HepG2 (cell line): ENCODE measurements at regions not wholly inside any gene's neighbourhood (a gene's known extent, or its start where the extent isn't known, plus 50 kb on each side); places are given as distances from the start of the nearest gene placed in this dataset.
A peak's percentile ranks its signal among the peaks of the same experiment; 100 is the strongest.

Experiments
- ATAC-seq: fragments of 200-7000 bp; cut with Tn5 transposase; 3 replicates; pipeline ENCODE4 v1.9.1; 2020; ENCODE audit warnings: mild to moderate bottlenecking, moderate library complexity
- BruUV-seq: library from RNA; stranded (reverse); fragments of 400-500 nt; replicated peaks from 2 replicates; lab custom pipeline; 2021; lab: Mats Ljungman, UMichigan
- CTCF ChIA-PET: fragments of 300-600 bp; formaldehyde crosslinking; extraction: SDS; loops from one replicate; lab custom pipeline; 2021; ENCODE audit warnings: low total read pairs, inconsistent platforms, low intra/inter-chr PET ratio; lab: Yijun Ruan, JAX
- POLR2A ChIA-PET: fragments of 350-600 bp; sonication (Branson Sonifier 250); formaldehyde crosslinking; loops from one replicate; lab custom pipeline; 2020; ENCODE audit warnings: antibody characterized with exemption, inconsistent platforms; lab: Yijun Ruan, JAX
- DNase-seq: peaks from one replicate; pipeline ENCODE4 v3.0.0-alpha.2; 2015; ENCODE audit warnings: low spot score
- FAIRE-seq: peaks from 3 replicates; lab custom pipeline; 2011; peaks lifted over from hg19 to GRCh38; lab: Jason Lieb, UNC
- H2AFZ ChIP-seq: one replicate; pipeline ENCODE4 v1.6.1; 2011; ENCODE audit warnings: low read length, inconsistent platforms
- H3K27ac ChIP-seq: fragments of 300-600 bp; 3 replicates; pipeline ENCODE4 v1.8.0; 2011; ENCODE audit warnings: mixed run types, mild to moderate bottlenecking, mixed read lengths, low read length, inconsistent platforms; ENCODE audit not compliant: insufficient read depth; ENCODE audit errors: extremely low read length
- H3K27me3 ChIP-seq, 2 experiments: fragments of 200-600 bp in 1 of 2; 2 replicates in 1 of 2; 3 replicates in 1 of 2; pipeline versions ENCODE4 v1.6.0 to v1.8.0; 2011; ENCODE audit warnings: low read length in 2 of 2, mild to moderate bottlenecking in 2 of 2, moderate library complexity in 2 of 2, inconsistent platforms in 1 of 2; ENCODE audit not compliant: insufficient read depth in 2 of 2, control insufficient read depth in 1 of 2
- H3K36me3 ChIP-seq, 2 experiments: fragments of 200-600 bp in 1 of 2; replicated peaks in 1 of 2; 2 replicates in 1 of 2; 3 replicates in 1 of 2; pipeline versions ENCODE4 v1.5.1 to v1.8.0; 2011; ENCODE audit warnings: low read length in 2 of 2, inconsistent platforms in 1 of 2; ENCODE audit not compliant: insufficient read depth in 2 of 2, control insufficient read depth in 1 of 2
- H3K4me1 ChIP-seq: 2 replicates; pipeline ENCODE4 v1.5.1; 2012; ENCODE audit warnings: low read length, inconsistent platforms; ENCODE audit not compliant: insufficient read depth
- H3K4me2 ChIP-seq: 2 replicates; pipeline ENCODE4 v1.6.0; 2011; ENCODE audit warnings: low read depth, low read length, inconsistent platforms
- H3K4me3 ChIP-seq, 3 experiments: fragments of 200-600 bp in 1 of 3; sonication (generic), shearing (Covaris generic) in 1 of 3; replicated peaks in 1 of 3; 2 replicates each; pipeline ENCODE4 v1.5.1; 2011 to 2016; ENCODE audit warnings: low read length in 3 of 3, inconsistent platforms in 2 of 3, low read depth in 2 of 3, mild to moderate bottlenecking in 2 of 3, control low read depth in 1 of 3, mixed read lengths in 1 of 3; ENCODE audit not compliant: insufficient read depth in 1 of 3
- H3K79me2 ChIP-seq: one replicate; pipeline ENCODE4 v1.6.1; 2011; ENCODE audit warnings: low read length, inconsistent platforms; ENCODE audit not compliant: insufficient read depth
- H3K9ac ChIP-seq: 2 replicates; pipeline ENCODE4 v1.6.0; 2011; ENCODE audit warnings: mild to moderate bottlenecking, low read depth, low read length, inconsistent platforms; ENCODE audit not compliant: insufficient read depth
- H3K9me3 ChIP-seq: 2 replicates; pipeline ENCODE4 v1.5.1; 2012; ENCODE audit warnings: mild to moderate bottlenecking, low read length
- H4K20me1 ChIP-seq: 2 replicates; pipeline ENCODE4 v1.6.0; 2011; ENCODE audit warnings: inconsistent platforms, mild to moderate bottlenecking, low read length, moderate library complexity; ENCODE audit not compliant: insufficient read depth
- ARNT2 ChIP-seq: sonication (generic); formaldehyde crosslinking; IDR thresholded peaks from 2 replicates; pipeline ENCODE4 v1.8.0; 2022; ENCODE audit warnings: mild to moderate bottlenecking, low read depth, missing genetic modification reagents, moderate library complexity
- FOXK1 ChIP-seq: sonication (generic); formaldehyde crosslinking; IDR thresholded peaks from 2 replicates; pipeline ENCODE4 v1.4.0; 2020; ENCODE audit warnings: low read depth, missing genetic modification reagents, borderline replicate concordance
- HNRNPK ChIP-seq: fragments of 200-400 bp; formaldehyde crosslinking; IDR thresholded peaks from 2 replicates; pipeline ENCODE4 v1.6.1; 2018; ENCODE audit warnings: low read length, low read depth, moderate library complexity, mild to moderate bottlenecking; ENCODE audit not compliant: poor library complexity, severe bottlenecking
- MAFF ChIP-seq: IDR thresholded peaks from 2 replicates; pipeline ENCODE4 v1.6.1; 2011; ENCODE audit warnings: low read depth, low read length, improper control_type of control experiment
- MAFK ChIP-seq, 2 experiments: IDR thresholded peaks in 1 of 2; conservative IDR thresholded peaks in 1 of 2; 2 replicates each; pipeline ENCODE4 v1.6.1; 2011; ENCODE audit warnings: improper control_type of control experiment in 2 of 2, low read length in 2 of 2
- MTF2 ChIP-seq: sonication (generic); formaldehyde crosslinking; IDR thresholded peaks from 2 replicates; pipeline ENCODE4 v1.5.0; 2020; ENCODE audit warnings: missing genetic modification reagents, borderline replicate concordance
- RXRB ChIP-seq: IDR thresholded peaks from 2 replicates; pipeline ENCODE4 v1.6.1; 2016; ENCODE audit warnings: borderline replicate concordance, missing genetic modification reagents, missing compliant biosample characterization
- SMARCC2 ChIP-seq: fragments of 450-650 bp; IDR thresholded peaks from 2 replicates; pipeline ENCODE4 v1.6.1; 2017; ENCODE audit warnings: antibody characterized with exemption, mild to moderate bottlenecking
- TBX2 ChIP-seq: sonication (generic); formaldehyde crosslinking; IDR thresholded peaks from 2 replicates; pipeline ENCODE4 v1.5.0; 2020; ENCODE audit warnings: missing genetic modification reagents, mild to moderate bottlenecking, borderline replicate concordance
- THAP11 ChIP-seq: IDR thresholded peaks from 2 replicates; pipeline ENCODE4 v1.6.1; 2016; ENCODE audit warnings: missing biosample characterization, missing genetic modification reagents
- ZNF496 ChIP-seq: sonication (generic); formaldehyde crosslinking; IDR thresholded peaks from 2 replicates; pipeline ENCODE4 v1.8.1; 2023; ENCODE audit warnings: mild to moderate bottlenecking, moderate library complexity, missing genetic modification reagents; ENCODE audit not compliant: insufficient replicate concordance
- ZNF572 ChIP-seq: sonication (generic); formaldehyde crosslinking; IDR thresholded peaks from 2 replicates; pipeline ENCODE4 v1.5.1; 2020; ENCODE audit warnings: mild to moderate bottlenecking, missing genetic modification reagents
- ZNF7 ChIP-seq: IDR thresholded peaks from 2 replicates; pipeline ENCODE4 v1.6.1; 2016; ENCODE audit warnings: missing biosample characterization, missing genetic modification reagents
- ZNF703 ChIP-seq: sonication (generic); formaldehyde crosslinking; IDR thresholded peaks from 2 replicates; pipeline ENCODE4 v1.5.1; 2020; ENCODE audit warnings: missing genetic modification reagents, mild to moderate bottlenecking, moderate library complexity, borderline replicate concordance
- ZNF737 ChIP-seq: sonication (generic); formaldehyde crosslinking; IDR thresholded peaks from 2 replicates; pipeline ENCODE4 v1.5.0; 2020; ENCODE audit warnings: missing genetic modification reagents, mild to moderate bottlenecking, borderline replicate concordance
- ZNF766 ChIP-seq: sonication (generic); formaldehyde crosslinking; IDR thresholded peaks from 2 replicates; pipeline ENCODE4 v1.5.0; 2020; ENCODE audit warnings: missing genetic modification reagents, borderline replicate concordance
- WGBS: methylation state at CpG from one replicate; pipeline ENCODE4 v1.1.6; 2017; ENCODE audit warnings: low lambda C conversion rate; 5-methylcytosine and 5-hydroxymethylcytosine counted together
- in situ Hi-C: cut with HindIII; loops from 2 replicates; pipeline ENCODE4 v1.10.0; 2017; ENCODE audit warnings: low pct_unique_long_range_greater_than_20kb; ENCODE audit not compliant: extremely low pct_ligation_motif_present
- intact Hi-C: fragments of 100-400 bp; cut with micrococcal nuclease; formaldehyde crosslinking; loops from one replicate; pipeline ENCODE4 v1.10.0; 2022; ENCODE audit not compliant: unreplicated experiment
- TF ChIP-seq, protein P1 (sequence below): sonication (generic); formaldehyde crosslinking; IDR thresholded peaks from 2 replicates; pipeline ENCODE4 v1.8.0; 2022; ENCODE audit warnings: mild to moderate bottlenecking, missing genetic modification reagents; ENCODE audit not compliant: insufficient replicate concordance
- TF ChIP-seq, protein P2 (sequence below): sonication (generic); formaldehyde crosslinking; conservative IDR thresholded peaks from 2 replicates; pipeline ENCODE4 v1.4.0; 2020; ENCODE audit warnings: mild to moderate bottlenecking, missing genetic modification reagents, moderate library complexity

DNA sequence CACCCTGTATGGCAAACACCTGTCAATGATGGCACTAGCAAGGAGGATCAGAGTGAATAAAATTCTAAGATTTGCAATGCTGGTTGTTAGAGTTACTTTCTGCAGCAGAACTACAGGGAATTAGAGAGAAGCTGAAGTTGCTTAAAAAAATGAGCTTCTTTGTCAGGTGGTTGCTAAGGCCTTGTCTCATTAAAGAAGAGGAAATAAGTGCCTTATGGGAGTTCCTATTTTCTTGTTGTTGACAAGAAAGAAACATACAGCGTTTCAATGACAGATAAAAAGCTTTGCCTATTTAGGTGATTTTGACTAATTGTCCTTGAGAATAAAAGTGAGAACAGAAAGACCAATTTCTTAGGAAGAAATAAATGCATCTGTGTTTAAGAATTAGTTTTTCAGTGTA lies 106.0 kb upstream of the ARHGAP24 start (continued):
- TF ChIP-seq, protein P1, sequence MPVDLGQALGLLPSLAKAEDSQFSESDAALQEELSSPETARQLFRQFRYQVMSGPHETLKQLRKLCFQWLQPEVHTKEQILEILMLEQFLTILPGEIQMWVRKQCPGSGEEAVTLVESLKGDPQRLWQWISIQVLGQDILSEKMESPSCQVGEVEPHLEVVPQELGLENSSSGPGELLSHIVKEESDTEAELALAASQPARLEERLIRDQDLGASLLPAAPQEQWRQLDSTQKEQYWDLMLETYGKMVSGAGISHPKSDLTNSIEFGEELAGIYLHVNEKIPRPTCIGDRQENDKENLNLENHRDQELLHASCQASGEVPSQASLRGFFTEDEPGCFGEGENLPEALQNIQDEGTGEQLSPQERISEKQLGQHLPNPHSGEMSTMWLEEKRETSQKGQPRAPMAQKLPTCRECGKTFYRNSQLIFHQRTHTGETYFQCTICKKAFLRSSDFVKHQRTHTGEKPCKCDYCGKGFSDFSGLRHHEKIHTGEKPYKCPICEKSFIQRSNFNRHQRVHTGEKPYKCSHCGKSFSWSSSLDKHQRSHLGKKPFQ (CRISPR knock-in tag): no peak
- TF ChIP-seq ZNF572 (CRISPR knock-in tag) (no peak), ZNF766 (no peak)

- CTCF ChIA-PET: interaction anchor here (1.2 to 1.4 kb wide), 3 partner anchors 222 to 286 kb away, joined by 3 to 8 read pairs (median 7); no protein-coding TSS in a partner anchor
- Histone ChIP-seq H3K36me3 (no peaks in the 10 kb centered on the region), H3K9ac (no peak overlapping the region), H3K27me3 (no peaks in the 10 kb centered on the region), H3K79me2 (no peaks in the 10 kb centered on the region), H2AFZ (no peak overlapping the region), H4K20me1 (no peaks in the 10 kb centered on the region), H3K4me2 (no peak overlapping the region), H3K4me1 (no peaks in the 10 kb centered on the region), H3K4me3 (no peak overlapping the region)
- in situ Hi-C loops: loop anchor here (10.0 kb wide), 1 partner anchor 225 kb away; no protein-coding TSS in a partner anchor
- BruUV-seq: no TSS peak
- FAIRE-seq: no peak
- 14% methylated on average over 7 of the region's 7 CpGs for WGBS
- DNase-seq: peak; percentile 1
- no peak for TF ChIP-seq ZNF496 (CRISPR knock-in tag)
- TF ChIP-seq TBX2 (CRISPR knock-in tag): no peak
- TF ChIP-seq ZNF737: no peak
- TF ChIP-seq, protein P2, sequence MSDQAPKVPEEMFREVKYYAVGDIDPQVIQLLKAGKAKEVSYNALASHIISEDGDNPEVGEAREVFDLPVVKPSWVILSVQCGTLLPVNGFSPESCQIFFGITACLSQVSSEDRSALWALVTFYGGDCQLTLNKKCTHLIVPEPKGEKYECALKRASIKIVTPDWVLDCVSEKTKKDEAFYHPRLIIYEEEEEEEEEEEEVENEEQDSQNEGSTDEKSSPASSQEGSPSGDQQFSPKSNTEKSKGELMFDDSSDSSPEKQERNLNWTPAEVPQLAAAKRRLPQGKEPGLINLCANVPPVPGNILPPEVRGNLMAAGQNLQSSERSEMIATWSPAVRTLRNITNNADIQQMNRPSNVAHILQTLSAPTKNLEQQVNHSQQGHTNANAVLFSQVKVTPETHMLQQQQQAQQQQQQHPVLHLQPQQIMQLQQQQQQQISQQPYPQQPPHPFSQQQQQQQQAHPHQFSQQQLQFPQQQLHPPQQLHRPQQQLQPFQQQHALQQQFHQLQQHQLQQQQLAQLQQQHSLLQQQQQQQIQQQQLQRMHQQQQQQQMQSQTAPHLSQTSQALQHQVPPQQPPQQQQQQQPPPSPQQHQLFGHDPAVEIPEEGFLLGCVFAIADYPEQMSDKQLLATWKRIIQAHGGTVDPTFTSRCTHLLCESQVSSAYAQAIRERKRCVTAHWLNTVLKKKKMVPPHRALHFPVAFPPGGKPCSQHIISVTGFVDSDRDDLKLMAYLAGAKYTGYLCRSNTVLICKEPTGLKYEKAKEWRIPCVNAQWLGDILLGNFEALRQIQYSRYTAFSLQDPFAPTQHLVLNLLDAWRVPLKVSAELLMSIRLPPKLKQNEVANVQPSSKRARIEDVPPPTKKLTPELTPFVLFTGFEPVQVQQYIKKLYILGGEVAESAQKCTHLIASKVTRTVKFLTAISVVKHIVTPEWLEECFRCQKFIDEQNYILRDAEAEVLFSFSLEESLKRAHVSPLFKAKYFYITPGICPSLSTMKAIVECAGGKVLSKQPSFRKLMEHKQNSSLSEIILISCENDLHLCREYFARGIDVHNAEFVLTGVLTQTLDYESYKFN (CRISPR knock-in tag): no peak
- TF ChIP-seq RXRB: no peak
- no peak for TF ChIP-seq THAP11
- TF ChIP-seq ZNF703 (CRISPR knock-in tag): no peak
- no peak for TF ChIP-seq MTF2 (CRISPR knock-in tag)
- no peak for TF ChIP-seq ZNF7 (CRISPR knock-in tag)
- no peak for TF ChIP-seq HNRNPK
- no peak for TF ChIP-seq ARNT2 (CRISPR knock-in tag)
- TF ChIP-seq ZNF766: no peak
- TF ChIP-seq MAFF: peak; percentile 52; the same call in 1 of the 2 replicates
- no peak for TF ChIP-seq SMARCC2
- peak; percentile 36 to 59; a peak in 3 of 4 replicates for TF ChIP-seq MAFK (conservative IDR thresholded peaks at IDR 0.05 in 1 of 2, IDR thresholded peaks at IDR 0.05 in 1 of 2; ENCODE audit: low read length in 2 of 2)
- no peak for TF ChIP-seq FOXK1
- TF ChIP-seq, all 625 proteins: peak for 2
- Histone ChIP-seq H3K9me3 (no peaks in the 10 kb centered on the region), H3K27ac (no peak overlapping the region)
- peak; percentile 84 for ATAC-seq
- intact Hi-C loops: loop anchor here (1.0 kb wide), 2 partner anchors 223 to 286 kb away; no protein-coding TSS in a partner anchor
- POLR2A ChIA-PET: no interaction called here
Measured at GRCh38 chr4:85369703-85370380, 105.1 kb upstream of the ARHGAP24 start.
